SK-N-SH (cell line): ENCODE measurements at regions not wholly inside any gene's neighbourhood (a gene's known extent, or its start where the extent isn't known, plus 50 kb on each side); places are given as distances from the start of the nearest gene placed in this dataset.

Experiments
- SMC3 ChIP-seq: IDR thresholded peaks from 2 replicates; pipeline ENCODE4 v1.6.1; 2012; ENCODE audit warnings: low read depth, low read length, improper control_type of control experiment
- TAF1 ChIP-seq: IDR thresholded peaks from 2 replicates; pipeline ENCODE4 v1.6.1; 2012; ENCODE audit warnings: low read depth, mild to moderate bottlenecking, low read length, moderate library complexity, borderline replicate concordance
- TF ChIP-seq, protein P1 (sequence below): IDR thresholded peaks from 2 replicates; pipeline ENCODE4 v1.4.0; 2012; ENCODE audit warnings: low read depth, borderline replicate concordance
- TF ChIP-seq, protein P2 (sequence below): fragments of 200-600 bp; sonication (generic); IDR thresholded peaks from 2 replicates; pipeline ENCODE4 v1.6.1; 2017; ENCODE audit warnings: antibody characterized with exemption, mild to moderate bottlenecking, moderate library complexity
- TF ChIP-seq, protein P3 (sequence below): fragments of 150-350 bp; IDR thresholded peaks from 2 replicates; pipeline ENCODE4 v1.6.1; 2017; ENCODE audit warnings: antibody characterized with exemption, low read length, low read depth, borderline replicate concordance

DNA sequence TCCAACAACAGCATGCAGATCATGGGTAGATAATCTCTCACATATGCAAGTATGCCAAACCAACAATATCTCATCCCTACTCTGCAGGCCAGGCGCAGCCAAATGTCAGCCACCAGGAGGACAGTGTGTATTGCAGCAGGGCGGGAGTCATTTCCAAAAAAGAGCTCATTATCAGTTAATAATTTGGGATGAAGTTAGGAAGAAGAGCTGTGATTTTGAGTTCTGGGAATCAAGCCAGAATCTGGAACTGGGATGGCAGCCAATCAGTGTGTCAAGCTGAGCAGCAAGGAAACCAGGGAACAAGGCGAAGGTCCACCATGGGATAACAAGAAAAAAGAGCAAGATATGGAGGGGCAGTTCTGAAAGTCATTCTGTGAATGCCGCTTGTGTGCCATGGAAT, 88.2 kb upstream of the CAMK2D start:
- TF ChIP-seq, protein P1, sequence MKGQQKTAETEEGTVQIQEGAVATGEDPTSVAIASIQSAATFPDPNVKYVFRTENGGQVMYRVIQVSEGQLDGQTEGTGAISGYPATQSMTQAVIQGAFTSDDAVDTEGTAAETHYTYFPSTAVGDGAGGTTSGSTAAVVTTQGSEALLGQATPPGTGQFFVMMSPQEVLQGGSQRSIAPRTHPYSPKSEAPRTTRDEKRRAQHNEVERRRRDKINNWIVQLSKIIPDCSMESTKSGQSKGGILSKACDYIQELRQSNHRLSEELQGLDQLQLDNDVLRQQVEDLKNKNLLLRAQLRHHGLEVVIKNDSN = no peak
- TF ChIP-seq, protein P2, sequence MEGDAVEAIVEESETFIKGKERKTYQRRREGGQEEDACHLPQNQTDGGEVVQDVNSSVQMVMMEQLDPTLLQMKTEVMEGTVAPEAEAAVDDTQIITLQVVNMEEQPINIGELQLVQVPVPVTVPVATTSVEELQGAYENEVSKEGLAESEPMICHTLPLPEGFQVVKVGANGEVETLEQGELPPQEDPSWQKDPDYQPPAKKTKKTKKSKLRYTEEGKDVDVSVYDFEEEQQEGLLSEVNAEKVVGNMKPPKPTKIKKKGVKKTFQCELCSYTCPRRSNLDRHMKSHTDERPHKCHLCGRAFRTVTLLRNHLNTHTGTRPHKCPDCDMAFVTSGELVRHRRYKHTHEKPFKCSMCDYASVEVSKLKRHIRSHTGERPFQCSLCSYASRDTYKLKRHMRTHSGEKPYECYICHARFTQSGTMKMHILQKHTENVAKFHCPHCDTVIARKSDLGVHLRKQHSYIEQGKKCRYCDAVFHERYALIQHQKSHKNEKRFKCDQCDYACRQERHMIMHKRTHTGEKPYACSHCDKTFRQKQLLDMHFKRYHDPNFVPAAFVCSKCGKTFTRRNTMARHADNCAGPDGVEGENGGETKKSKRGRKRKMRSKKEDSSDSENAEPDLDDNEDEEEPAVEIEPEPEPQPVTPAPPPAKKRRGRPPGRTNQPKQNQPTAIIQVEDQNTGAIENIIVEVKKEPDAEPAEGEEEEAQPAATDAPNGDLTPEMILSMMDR = no peak
- no peak for TF ChIP-seq SMC3
- TF ChIP-seq, protein P3, sequence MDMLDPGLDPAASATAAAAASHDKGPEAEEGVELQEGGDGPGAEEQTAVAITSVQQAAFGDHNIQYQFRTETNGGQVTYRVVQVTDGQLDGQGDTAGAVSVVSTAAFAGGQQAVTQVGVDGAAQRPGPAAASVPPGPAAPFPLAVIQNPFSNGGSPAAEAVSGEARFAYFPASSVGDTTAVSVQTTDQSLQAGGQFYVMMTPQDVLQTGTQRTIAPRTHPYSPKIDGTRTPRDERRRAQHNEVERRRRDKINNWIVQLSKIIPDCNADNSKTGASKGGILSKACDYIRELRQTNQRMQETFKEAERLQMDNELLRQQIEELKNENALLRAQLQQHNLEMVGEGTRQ = no peak
- TF ChIP-seq TAF1 = no peak
